SK-N-SH treated with all-trans-retinoic acid at 6 μM for 48 hours (cell line): ENCODE measurements at regions not wholly inside any gene's neighbourhood (a gene's known extent, or its start where the extent isn't known, plus 50 kb on each side); places are given as distances from the start of the nearest gene placed in this dataset.

Experiments
- ATAC-seq: fragments of 200-7000 bp; cut with Tn5 transposase; 3 replicates; pipeline ENCODE4 v1.9.1; 2020; ENCODE audit warnings: mild to moderate bottlenecking, moderate library complexity
- ARNTL ChIP-seq: fragments of 450-650 bp; formaldehyde crosslinking; IDR thresholded peaks from 2 replicates; pipeline ENCODE4 v1.5.0; 2020; ENCODE audit warnings: low read depth, mild to moderate bottlenecking, moderate library complexity, borderline replicate concordance
- BACH2 ChIP-seq: fragments of 250-450 bp; sonication (Bioruptor Pico); IDR thresholded peaks from 2 replicates; pipeline ENCODE4 v1.9.0; 2021; ENCODE audit warnings: mild to moderate bottlenecking, borderline replicate concordance
- CSDC2 ChIP-seq: fragments of 250-450 bp; sonication (Bioruptor Pico); IDR thresholded peaks from 2 replicates; pipeline ENCODE4 v1.5.0; 2020; ENCODE audit warnings: mild to moderate bottlenecking, moderate library complexity
- CSRNP3 ChIP-seq: fragments of 250-450 bp; sonication (Bioruptor Pico); IDR thresholded peaks from 2 replicates; pipeline ENCODE4 v1.5.1; 2021; ENCODE audit warnings: mild to moderate bottlenecking, moderate library complexity
- ESRRG ChIP-seq: fragments of 250-450 bp; sonication (Bioruptor Pico); IDR thresholded peaks from 2 replicates; pipeline ENCODE4 v1.6.1; 2021; ENCODE audit warnings: mild to moderate bottlenecking
- GLIS3 ChIP-seq: fragments of 250-450 bp; sonication (Bioruptor Pico); IDR thresholded peaks from 2 replicates; pipeline ENCODE4 v1.5.0; 2020; ENCODE audit warnings: mild to moderate bottlenecking, moderate library complexity
- ISL1 ChIP-seq: fragments of 250-450 bp; sonication (Bioruptor Pico); IDR thresholded peaks from 2 replicates; pipeline ENCODE4 v2.1.2; 2022; ENCODE audit warnings: mild to moderate bottlenecking, moderate library complexity
- OSR1 ChIP-seq: fragments of 250-450 bp; sonication (Bioruptor Pico); IDR thresholded peaks from 2 replicates; pipeline ENCODE4 v1.8.0; 2022; ENCODE audit warnings: moderate library complexity, mild to moderate bottlenecking, inconsistent platforms
- PPARA ChIP-seq: fragments of 250-450 bp; sonication (Bioruptor Pico); IDR thresholded peaks from 2 replicates; pipeline ENCODE4 v1.5.0; 2020; ENCODE audit warnings: mild to moderate bottlenecking, borderline replicate concordance
- RARB ChIP-seq: fragments of 250-450 bp; sonication (Bioruptor Pico); IDR thresholded peaks from 2 replicates; pipeline ENCODE4 v1.8.0; 2021; ENCODE audit warnings: mild to moderate bottlenecking, moderate library complexity
- SNAI2 ChIP-seq: fragments of 250-450 bp; sonication (Bioruptor Pico); IDR thresholded peaks from 2 replicates; pipeline ENCODE4 v1.5.0; 2020; ENCODE audit warnings: mild to moderate bottlenecking, moderate library complexity
- TCF4 ChIP-seq: fragments of 250-450 bp; sonication (Bioruptor Pico); IDR thresholded peaks from 2 replicates; pipeline ENCODE4 v1.8.0; 2021; ENCODE audit warnings: mild to moderate bottlenecking, moderate library complexity, borderline replicate concordance
- TOX ChIP-seq: fragments of 250-450 bp; sonication (Bioruptor Pico); IDR thresholded peaks from 2 replicates; pipeline ENCODE4 v1.8.0; 2021; ENCODE audit warnings: mild to moderate bottlenecking, moderate library complexity, borderline replicate concordance
- TSHZ2 ChIP-seq: fragments of 250-450 bp; sonication (Bioruptor Pico); IDR thresholded peaks from 2 replicates; pipeline ENCODE4 v1.5.0; 2020; ENCODE audit warnings: mild to moderate bottlenecking, moderate library complexity
- ZC3H10 ChIP-seq: fragments of 250-450 bp; sonication (Bioruptor Pico); IDR thresholded peaks from 2 replicates; pipeline ENCODE4 v1.5.1; 2021; ENCODE audit warnings: mild to moderate bottlenecking, moderate library complexity
- ZFP30 ChIP-seq: fragments of 450-650 bp; formaldehyde crosslinking; IDR thresholded peaks from 2 replicates; pipeline ENCODE4 v1.5.0; 2022; ENCODE audit warnings: mild to moderate bottlenecking, moderate library complexity
- ZNF565 ChIP-seq: fragments of 450-650 bp; formaldehyde crosslinking; conservative IDR thresholded peaks from 2 replicates; pipeline ENCODE4 v1.5.0; 2020; ENCODE audit warnings: low read depth, mild to moderate bottlenecking, moderate library complexity
- ZNF70 ChIP-seq: fragments of 450-650 bp; formaldehyde crosslinking; IDR thresholded peaks from 2 replicates; pipeline ENCODE4 v1.5.0; 2020; ENCODE audit warnings: mild to moderate bottlenecking, moderate library complexity
- ZNF8 ChIP-seq: fragments of 450-650 bp; formaldehyde crosslinking; IDR thresholded peaks from 2 replicates; pipeline ENCODE4 v1.5.0; 2020; ENCODE audit warnings: mild to moderate bottlenecking, moderate library complexity
- TF ChIP-seq, protein P1 (sequence below): fragments of 250-450 bp; sonication (Bioruptor Pico); IDR thresholded peaks from 2 replicates; pipeline ENCODE4 v1.5.1; 2020; ENCODE audit warnings: low read depth, mild to moderate bottlenecking, moderate library complexity
- TF ChIP-seq, protein P2 (sequence below): fragments of 250-450 bp; sonication (Bioruptor Pico); IDR thresholded peaks from 2 replicates; pipeline ENCODE4 v1.8.0; 2021; ENCODE audit warnings: low read depth, mild to moderate bottlenecking, moderate library complexity, borderline replicate concordance

DNA sequence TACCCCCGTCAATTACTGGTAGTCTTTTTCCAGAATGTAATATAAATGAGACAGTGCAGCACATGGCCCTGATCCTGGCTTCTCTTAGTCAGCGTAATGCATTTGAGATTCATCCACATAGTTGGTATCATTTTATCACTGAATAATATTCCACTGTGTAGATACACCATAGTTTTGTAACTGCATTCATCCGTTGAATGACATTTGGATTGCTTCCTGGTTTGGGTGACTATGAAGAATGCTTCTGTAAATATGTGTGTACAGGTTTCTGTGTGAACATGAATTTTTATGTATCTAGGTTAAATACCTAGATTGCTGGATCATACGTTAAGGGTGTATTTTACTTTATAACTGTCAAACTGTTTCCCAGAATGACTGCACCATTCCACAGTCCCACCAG is 62.6 kb upstream of the STMND1 start:
- ATAC-seq = no peak
- no peak for TF ChIP-seq TOX (CRISPR knock-in tag)
- TF ChIP-seq, all 23 proteins: peak for 0

DNA sequence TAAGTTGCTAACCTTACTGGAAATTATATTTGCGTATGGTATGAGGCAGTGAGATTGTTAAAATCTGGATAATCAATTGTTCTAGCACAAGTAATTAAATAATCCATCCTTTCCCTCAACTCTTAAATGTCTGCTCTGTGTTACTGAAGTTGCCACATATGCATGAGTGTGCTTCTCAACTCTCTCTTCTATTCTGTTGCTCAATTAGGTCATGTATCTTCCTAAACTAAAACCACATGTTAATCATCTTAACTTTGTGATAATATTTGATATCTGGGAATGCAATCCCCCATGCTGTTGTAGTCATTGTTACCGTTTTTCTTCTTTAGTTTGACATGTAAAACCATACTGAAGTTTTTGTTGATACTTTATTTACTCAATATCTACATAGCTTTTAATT is 63.5 kb upstream of the STMND1 start:
- TF ChIP-seq TCF4 (CRISPR knock-in tag) (peak; percentile 81; the same call in 1 of the 2 replicates), ISL1 (CRISPR knock-in tag) (peak; percentile 38; the same call in 1 of the 2 replicates), SNAI2 (CRISPR knock-in tag) (no peak), RARB (CRISPR knock-in tag) (no peak), ARNTL (no peak), TSHZ2 (CRISPR knock-in tag) (no peak), ZFP30 (no peak), ZNF565 (no peak), OSR1 (CRISPR knock-in tag) (no peak), CSRNP3 (CRISPR knock-in tag) (no peak), BACH2 (CRISPR knock-in tag) (no peak), PPARA (CRISPR knock-in tag) (no peak)
- TF ChIP-seq, protein P1, sequence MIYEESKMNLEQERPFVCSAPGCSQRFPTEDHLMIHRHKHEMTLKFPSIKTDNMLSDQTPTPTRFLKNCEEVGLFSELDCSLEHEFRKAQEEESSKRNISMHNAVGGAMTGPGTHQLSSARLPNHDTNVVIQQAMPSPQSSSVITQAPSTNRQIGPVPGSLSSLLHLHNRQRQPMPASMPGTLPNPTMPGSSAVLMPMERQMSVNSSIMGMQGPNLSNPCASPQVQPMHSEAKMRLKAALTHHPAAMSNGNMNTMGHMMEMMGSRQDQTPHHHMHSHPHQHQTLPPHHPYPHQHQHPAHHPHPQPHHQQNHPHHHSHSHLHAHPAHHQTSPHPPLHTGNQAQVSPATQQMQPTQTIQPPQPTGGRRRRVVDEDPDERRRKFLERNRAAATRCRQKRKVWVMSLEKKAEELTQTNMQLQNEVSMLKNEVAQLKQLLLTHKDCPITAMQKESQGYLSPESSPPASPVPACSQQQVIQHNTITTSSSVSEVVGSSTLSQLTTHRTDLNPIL = no peak
- ATAC-seq = peak; percentile 59

DNA sequence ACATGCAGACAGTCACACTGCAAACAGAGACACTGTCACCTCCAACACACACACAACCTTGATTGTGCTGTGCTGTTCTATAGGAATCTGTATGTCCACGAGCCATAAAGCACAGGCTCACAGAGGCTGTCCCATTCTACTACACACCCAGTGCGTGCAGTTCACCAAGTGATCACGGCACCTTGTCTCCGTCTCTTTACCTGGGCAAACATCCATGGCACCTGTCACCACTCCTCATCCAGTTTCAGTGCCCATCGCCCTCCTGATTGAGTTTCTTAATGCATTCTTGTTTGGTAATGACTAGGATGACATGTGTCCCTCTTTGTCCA is 65.8 kb upstream of the STMND1 start:
- TF ChIP-seq ZFP30 (no peak), GLIS3 (CRISPR knock-in tag) (no peak), CSRNP3 (CRISPR knock-in tag) (no peak), ZNF70 (CRISPR knock-in tag) (no peak)
- TF ChIP-seq, protein P2, sequence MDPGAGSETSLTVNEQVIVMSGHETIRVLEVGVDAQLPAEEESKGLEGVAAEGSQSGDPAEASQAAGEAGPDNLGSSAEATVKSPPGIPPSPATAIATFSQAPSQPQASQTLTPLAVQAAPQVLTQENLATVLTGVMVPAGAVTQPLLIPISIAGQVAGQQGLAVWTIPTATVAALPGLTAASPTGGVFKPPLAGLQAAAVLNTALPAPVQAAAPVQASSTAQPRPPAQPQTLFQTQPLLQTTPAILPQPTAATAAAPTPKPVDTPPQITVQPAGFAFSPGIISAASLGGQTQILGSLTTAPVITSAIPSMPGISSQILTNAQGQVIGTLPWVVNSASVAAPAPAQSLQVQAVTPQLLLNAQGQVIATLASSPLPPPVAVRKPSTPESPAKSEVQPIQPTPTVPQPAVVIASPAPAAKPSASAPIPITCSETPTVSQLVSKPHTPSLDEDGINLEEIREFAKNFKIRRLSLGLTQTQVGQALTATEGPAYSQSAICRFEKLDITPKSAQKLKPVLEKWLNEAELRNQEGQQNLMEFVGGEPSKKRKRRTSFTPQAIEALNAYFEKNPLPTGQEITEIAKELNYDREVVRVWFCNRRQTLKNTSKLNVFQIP = no peak
- no peak for ATAC-seq

DNA sequence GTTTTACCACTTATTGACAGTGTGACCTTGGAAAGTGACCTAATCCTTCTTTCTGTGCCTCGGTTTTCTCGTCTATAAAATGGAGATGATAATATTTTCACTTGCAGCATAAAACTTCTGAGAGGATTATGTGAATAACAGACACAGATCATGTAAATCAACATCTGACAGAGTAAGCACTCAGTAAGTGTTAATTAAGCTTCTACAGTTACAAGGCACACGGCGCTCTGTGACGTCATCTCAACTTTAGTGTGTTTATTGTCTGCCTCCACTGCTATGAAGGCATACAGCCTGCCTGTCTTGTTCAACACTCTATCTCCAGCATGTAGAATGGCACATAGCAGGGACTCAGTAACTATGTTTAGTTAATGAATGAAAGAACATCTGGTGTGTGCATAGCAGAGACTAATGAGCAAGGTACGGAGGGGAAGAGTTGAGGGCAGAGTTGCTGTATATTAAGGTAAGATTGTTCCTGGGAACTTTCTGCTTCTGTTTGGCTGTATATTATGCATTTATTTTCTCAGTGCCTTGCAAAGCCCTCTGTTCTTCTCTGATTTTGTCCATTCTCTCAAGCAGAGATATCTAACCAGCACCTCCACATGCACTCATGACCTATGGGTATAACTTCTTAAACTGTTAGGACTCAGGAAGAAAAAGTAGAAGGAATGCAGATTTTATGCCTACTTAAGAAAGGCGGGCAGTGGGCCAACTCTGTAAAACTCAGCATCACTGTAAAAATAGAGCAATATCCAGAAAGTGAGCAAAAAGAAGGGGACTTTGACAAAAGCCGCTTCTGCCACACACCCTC is 66.4 kb upstream of the STMND1 start:
- no peak for ATAC-seq
- TF ChIP-seq ZNF8 (CRISPR knock-in tag) (no peak), ESRRG (no peak), OSR1 (CRISPR knock-in tag) (no peak), ZNF70 (CRISPR knock-in tag) (no peak), TSHZ2 (CRISPR knock-in tag) (no peak), SNAI2 (CRISPR knock-in tag) (no peak), PPARA (CRISPR knock-in tag) (no peak), ZFP30 (no peak), RARB (CRISPR knock-in tag) (no peak), ZNF565 (no peak), ZC3H10 (CRISPR knock-in tag) (no peak), CSDC2 (CRISPR knock-in tag) (no peak), BACH2 (CRISPR knock-in tag) (no peak)
